Neural progenitor cell (in vitro differentiated cells): ENCODE measurements at regions not wholly inside any gene's neighbourhood (a gene's known extent, or its start where the extent isn't known, plus 50 kb on each side); places are given as distances from the start of the nearest gene placed in this dataset.

Experiments used
- DNase-seq: peaks from one replicate; pipeline ENCODE4 v3.0.0-alpha.2; 2016; ENCODE audit warnings: low spot score
- H2AFZ ChIP-seq: fragments of 200-600 bp; sonication (generic); replicated peaks from 2 replicates; pipeline ENCODE4 v1.6.1; 2016; ENCODE audit warnings: antibody characterized with exemption
- H3F3A ChIP-seq: fragments of 200-600 bp; sonication (generic); 2 replicates; pipeline ENCODE4 v1.6.1; 2016; ENCODE audit warnings: antibody characterized with exemption, low read depth
- H3K27ac ChIP-seq: fragments of 200-600 bp; sonication (generic); 2 replicates; pipeline ENCODE4 v1.5.1; 2016; ENCODE audit warnings: mild to moderate bottlenecking
- H3K27me3 ChIP-seq: fragments of 200-600 bp; sonication (generic); 2 replicates; pipeline ENCODE4 v1.6.1; 2016; ENCODE audit warnings: mild to moderate bottlenecking, moderate library complexity
- H3K36me3 ChIP-seq: fragments of 200-600 bp; sonication (generic); 2 replicates; pipeline ENCODE4 v1.5.1; 2016
- H3K4me1 ChIP-seq: fragments of 200-600 bp; sonication (generic); 2 replicates; pipeline ENCODE4 v1.6.1; 2016; ENCODE audit warnings: mixed run types
- H3K4me2 ChIP-seq: fragments of 200-600 bp; sonication (generic); 2 replicates; pipeline ENCODE4 v1.6.1; 2016
- H3K4me3 ChIP-seq: fragments of 200-600 bp; sonication (generic); 2 replicates; pipeline ENCODE4 v1.5.1; 2016
- H3K79me2 ChIP-seq: fragments of 200-600 bp; sonication (generic); 2 replicates; pipeline ENCODE4 v1.6.1; 2016; ENCODE audit warnings: low read depth
- H3K9ac ChIP-seq: fragments of 200-600 bp; sonication (generic); 2 replicates; pipeline ENCODE4 v1.6.1; 2016
- H3K9me3 ChIP-seq: fragments of 200-600 bp; sonication (generic); 2 replicates; pipeline ENCODE4 v1.5.1; 2016; ENCODE audit warnings: low read depth
- H4K20me1 ChIP-seq: fragments of 200-600 bp; sonication (generic); 2 replicates; pipeline ENCODE4 v1.6.1; 2016; ENCODE audit warnings: low read depth
- H3K27ac Mint-ChIP-seq: 3 replicates; pipeline ENCODE4 v1.8.0; 2021; ENCODE audit warnings: mixed read lengths
- H3K27me3 Mint-ChIP-seq: 2 replicates; pipeline ENCODE4 v1.8.0; 2022; ENCODE audit warnings: low read depth, mild to moderate bottlenecking, inconsistent platforms, moderate library complexity, mixed read lengths; ENCODE audit not compliant: insufficient read depth
- H3K36me3 Mint-ChIP-seq: 3 replicates; pipeline ENCODE4 v1.8.0; 2021; ENCODE audit warnings: mixed read lengths
- H3K4me1 Mint-ChIP-seq: 3 replicates; pipeline ENCODE4 v1.8.0; 2021; ENCODE audit warnings: mixed read lengths
- H3K4me3 Mint-ChIP-seq: 3 replicates; pipeline ENCODE4 v1.8.0; 2021; ENCODE audit warnings: mild to moderate bottlenecking, moderate library complexity, mixed read lengths
- H3K9me3 Mint-ChIP-seq: 3 replicates; pipeline ENCODE4 v1.8.0; 2020; ENCODE audit warnings: mixed read lengths
- CTCF ChIP-seq: fragments of 200-600 bp; sonication (generic); IDR thresholded peaks from 2 replicates; pipeline ENCODE4 v1.5.1; 2017; ENCODE audit warnings: antibody characterized with exemption, mild to moderate bottlenecking
- EZH2 ChIP-seq: fragments of 200-600 bp; sonication (generic); IDR thresholded peaks from 2 replicates; pipeline ENCODE4 v1.6.1; 2017; ENCODE audit warnings: antibody characterized with exemption, mild to moderate bottlenecking, moderate library complexity
- EZH2phosphoT487 ChIP-seq: fragments of 200-600 bp; sonication (generic); IDR thresholded peaks from 2 replicates; pipeline ENCODE4 v1.6.1; 2017; ENCODE audit warnings: antibody characterized with exemption

GRCh38 chr17:70863436-70864248 lies 694.3 kb downstream of the KCNJ2 start:
- TF ChIP-seq EZH2phosphoT487, result no peak
- TF ChIP-seq CTCF, result no peak
- no peak for TF ChIP-seq EZH2
- H3K9me3 Mint-ChIP-seq, result peaks cover 23% of the 10 kb centered on the region
- H3K4me1 Mint-ChIP-seq, result peaks cover 2% of the 10 kb centered on the region
- H3K27ac Mint-ChIP-seq, result no peak overlapping the region
- no peak for DNase-seq
- Histone ChIP-seq H3K79me2 (no peaks in the 10 kb centered on the region), H3K27me3 (no peaks in the 10 kb centered on the region), H3F3A (peaks cover 5% of the 10 kb centered on the region), H3K27ac (no peak overlapping the region), H3K4me2 (no peak overlapping the region), H3K4me1 (no peaks in the 10 kb centered on the region), H3K9ac (no peak overlapping the region), H3K36me3 (no peaks in the 10 kb centered on the region), H3K4me3 (no peak overlapping the region), H2AFZ (no peak overlapping the region), H3K9me3 (no peaks in the 10 kb centered on the region), H4K20me1 (no peaks in the 10 kb centered on the region)
- H3K4me3 Mint-ChIP-seq, result no peak overlapping the region
- peaks cover 1% of the 10 kb centered on the region for H3K36me3 Mint-ChIP-seq
- peaks cover 3% of the 10 kb centered on the region for H3K27me3 Mint-ChIP-seq

GRCh38 chr17:70865993-70866804 lies 696.9 kb downstream of the KCNJ2 start:
- Histone ChIP-seq H3K9me3 (no peaks in the 10 kb centered on the region), H3K27ac (no peak overlapping the region), H3K4me1 (peaks cover 13% of the 10 kb centered on the region), H2AFZ (no peak overlapping the region), H3K79me2 (no peaks in the 10 kb centered on the region), H3K4me2 (no peak overlapping the region), H3K27me3 (no peaks in the 10 kb centered on the region), H3F3A (no peaks in the 10 kb centered on the region), H3K9ac (no peak overlapping the region), H3K36me3 (no peaks in the 10 kb centered on the region), H3K4me3 (no peak overlapping the region), H4K20me1 (no peaks in the 10 kb centered on the region)
- H3K4me3 Mint-ChIP-seq, result no peak overlapping the region
- H3K27me3 Mint-ChIP-seq, result peaks cover 3% of the 10 kb centered on the region
- H3K9me3 Mint-ChIP-seq, result peaks cover 14% of the 10 kb centered on the region
- H3K27ac Mint-ChIP-seq, result no peak overlapping the region
- DNase-seq, result no peak
- no peak for TF ChIP-seq EZH2
- TF ChIP-seq EZH2phosphoT487, result no peak
- TF ChIP-seq CTCF, result no peak
- no peaks in the 10 kb centered on the region for H3K36me3 Mint-ChIP-seq
- peaks cover 12% of the 10 kb centered on the region for H3K4me1 Mint-ChIP-seq

GRCh38 chr17:70868149-70868548 lies 698.8 kb downstream of the KCNJ2 start:
- no peak overlapping the region for H3K27ac ChIP-seq
- TF ChIP-seq EZH2phosphoT487, result no peak

More at GRCh38 chr17:70868149-70868548, 698.8 kb downstream of the KCNJ2 start:
- Mint-ChIP-seq H3K4me3 (no peak overlapping the region), H3K27ac (no peak overlapping the region), H3K4me1 (peaks cover 17% of the 10 kb centered on the region), H3K27me3 (peaks cover 3% of the 10 kb centered on the region), H3K9me3 (peaks cover 5% of the 10 kb centered on the region), H3K36me3 (no peaks in the 10 kb centered on the region)
- no peak for DNase-seq
- Histone ChIP-seq H3K4me1 (peaks cover 13% of the 10 kb centered on the region), H3K36me3 (no peaks in the 10 kb centered on the region), H3K9me3 (no peaks in the 10 kb centered on the region), H3K79me2 (no peaks in the 10 kb centered on the region), H3K4me2 (no peak overlapping the region), H3F3A (no peaks in the 10 kb centered on the region), H3K4me3 (no peak overlapping the region), H3K9ac (no peak overlapping the region), H3K27me3 (no peaks in the 10 kb centered on the region), H4K20me1 (no peaks in the 10 kb centered on the region), H2AFZ (no peak overlapping the region)
